HepG2 (cell line): ENCODE measurements at regions not wholly inside any gene's neighbourhood (a gene's known extent, or its start where the extent isn't known, plus 50 kb on each side); places are given as distances from the start of the nearest gene placed in this dataset.

Experiments
- EHMT2 ChIP-seq: fragments of 200-600 bp; sonication (generic); IDR thresholded peaks from 2 replicates; pipeline ENCODE4 v1.7.0; 2017; ENCODE audit warnings: antibody characterized with exemption, low read depth, low read length, borderline replicate concordance
- FOXM1 ChIP-seq: sonication (generic); formaldehyde crosslinking; IDR thresholded peaks from 2 replicates; pipeline ENCODE4 v1.5.0; 2020; ENCODE audit warnings: missing genetic modification reagents
- MNT ChIP-seq: fragments of 450-650 bp; IDR thresholded peaks from 2 replicates; pipeline ENCODE4 v1.6.1; 2016
- NKX3-1 ChIP-seq: sonication (generic); formaldehyde crosslinking; IDR thresholded peaks from 2 replicates; pipeline ENCODE4 v1.5.0; 2020; ENCODE audit warnings: missing genetic modification reagents
- NR2F1 ChIP-seq, 2 experiments: fragments of 450-650 bp in 1 of 2; formaldehyde crosslinking in 1 of 2; IDR thresholded peaks; 2 replicates each; pipeline versions ENCODE4 v1.5.0 to v1.6.1; 2016 to 2020; ENCODE audit warnings: mild to moderate bottlenecking in 1 of 2, missing compliant biosample characterization in 1 of 2, missing genetic modification reagents in 1 of 2, moderate library complexity in 1 of 2
- POLR2A ChIP-seq, 2 experiments: IDR thresholded peaks; 2 replicates each; pipeline ENCODE4 v1.6.1; 2011; ENCODE audit warnings: low read depth in 2 of 2, low read length in 2 of 2, mild to moderate bottlenecking in 1 of 2, moderate library complexity in 1 of 2; ENCODE audit not compliant: insufficient read depth in 1 of 2
- RCOR2 ChIP-seq: IDR thresholded peaks from 2 replicates; pipeline ENCODE4 v1.6.1; 2016; ENCODE audit warnings: missing biosample characterization, missing genetic modification reagents
- SP1 ChIP-seq, 2 experiments: fragments of 450-650 bp in 1 of 2; sonication (generic) in 1 of 2; formaldehyde crosslinking in 1 of 2; IDR thresholded peaks; 2 replicates each; pipeline versions ENCODE4 v1.4.0 to v1.6.1; 2016 to 2020; ENCODE audit warnings: missing genetic modification reagents in 1 of 2
- SRF ChIP-seq: IDR thresholded peaks from 2 replicates; pipeline ENCODE4 v1.6.1; 2011; ENCODE audit warnings: mild to moderate bottlenecking, low read depth, low read length, moderate library complexity
- ZBTB8A ChIP-seq: sonication (generic); formaldehyde crosslinking; IDR thresholded peaks from 2 replicates; pipeline ENCODE4 v1.4.0; 2020; ENCODE audit warnings: mild to moderate bottlenecking, low read depth, missing genetic modification reagents, borderline replicate concordance
- TF ChIP-seq, protein P1 (sequence below): sonication (generic); formaldehyde crosslinking; IDR thresholded peaks from 2 replicates; pipeline ENCODE4 v1.4.0; 2020; ENCODE audit warnings: missing genetic modification reagents

DNA sequence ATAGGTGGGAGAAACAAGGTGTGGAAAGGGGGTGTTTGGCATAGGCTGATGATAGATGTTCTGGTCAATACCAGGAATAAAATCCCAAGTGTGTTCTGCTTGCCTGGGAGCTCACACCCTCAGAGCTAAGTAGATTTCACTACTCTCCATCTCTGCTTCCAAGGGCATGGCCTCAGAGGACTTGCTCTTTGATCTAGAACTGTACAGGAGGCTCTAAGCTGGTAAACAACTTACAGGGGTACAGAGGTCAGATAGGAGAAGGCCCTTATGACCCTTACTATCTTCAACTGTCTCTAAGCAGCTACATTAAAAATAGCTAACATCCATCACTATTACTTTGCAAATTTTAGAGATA, 221.5 kb upstream of the KLF14 start:
- no peak for TF ChIP-seq MNT
- no peak for TF ChIP-seq SP1 (IDR thresholded peaks at IDR 0.05)
- TF ChIP-seq SP1 (CRISPR knock-in tag; IDR thresholded peaks at IDR 0.05): no peak
- no peak for TF ChIP-seq NKX3-1 (CRISPR knock-in tag)
- TF ChIP-seq RCOR2 (CRISPR knock-in tag): no peak
- TF ChIP-seq NR2F1 (CRISPR knock-in tag; IDR thresholded peaks at IDR 0.05): peak in 1 of 2 experiments; percentile 58; a peak in 2 of 4 replicates
- TF ChIP-seq, protein P1, sequence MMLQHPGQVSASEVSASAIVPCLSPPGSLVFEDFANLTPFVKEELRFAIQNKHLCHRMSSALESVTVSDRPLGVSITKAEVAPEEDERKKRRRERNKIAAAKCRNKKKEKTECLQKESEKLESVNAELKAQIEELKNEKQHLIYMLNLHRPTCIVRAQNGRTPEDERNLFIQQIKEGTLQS: no peak
- TF ChIP-seq SRF: no peak
- TF ChIP-seq FOXM1 (CRISPR knock-in tag): no peak
- no peak for TF ChIP-seq EHMT2
- TF ChIP-seq POLR2A (IDR thresholded peaks at IDR 0.05; ENCODE audit: insufficient read depth in 1 of 2, low read depth in 2 of 2, low read length in 2 of 2): no peak
- no peak for TF ChIP-seq ZBTB8A (CRISPR knock-in tag)
